SK-N-SH treated with all-trans-retinoic acid at 6 μM for 48 hours (cell line): ENCODE measurements at regions not wholly inside any gene's neighbourhood (a gene's known extent, or its start where the extent isn't known, plus 50 kb on each side); places are given as distances from the start of the nearest gene placed in this dataset.

Source experiments
- CSDC2 ChIP-seq: fragments of 250-450 bp; sonication (Bioruptor Pico); IDR thresholded peaks from 2 replicates; pipeline ENCODE4 v1.5.0; 2020; ENCODE audit warnings: mild to moderate bottlenecking, moderate library complexity
- TCF4 ChIP-seq: fragments of 250-450 bp; sonication (Bioruptor Pico); IDR thresholded peaks from 2 replicates; pipeline ENCODE4 v1.8.0; 2021; ENCODE audit warnings: mild to moderate bottlenecking, moderate library complexity, borderline replicate concordance
- ZFP3 ChIP-seq: fragments of 250-450 bp; sonication (Bioruptor Pico); IDR thresholded peaks from 2 replicates; pipeline ENCODE4 v1.5.0; 2020; ENCODE audit warnings: mild to moderate bottlenecking, moderate library complexity
- TF ChIP-seq, protein P1 (sequence below): fragments of 250-450 bp; sonication (Bioruptor Pico); IDR thresholded peaks from 2 replicates; pipeline ENCODE4 v1.5.1; 2020; ENCODE audit warnings: low read depth, mild to moderate bottlenecking, moderate library complexity

GRCh38 chr15:37774961-37775360 lies 159.5 kb upstream of the TMCO5A start:
- TF ChIP-seq, protein P1, sequence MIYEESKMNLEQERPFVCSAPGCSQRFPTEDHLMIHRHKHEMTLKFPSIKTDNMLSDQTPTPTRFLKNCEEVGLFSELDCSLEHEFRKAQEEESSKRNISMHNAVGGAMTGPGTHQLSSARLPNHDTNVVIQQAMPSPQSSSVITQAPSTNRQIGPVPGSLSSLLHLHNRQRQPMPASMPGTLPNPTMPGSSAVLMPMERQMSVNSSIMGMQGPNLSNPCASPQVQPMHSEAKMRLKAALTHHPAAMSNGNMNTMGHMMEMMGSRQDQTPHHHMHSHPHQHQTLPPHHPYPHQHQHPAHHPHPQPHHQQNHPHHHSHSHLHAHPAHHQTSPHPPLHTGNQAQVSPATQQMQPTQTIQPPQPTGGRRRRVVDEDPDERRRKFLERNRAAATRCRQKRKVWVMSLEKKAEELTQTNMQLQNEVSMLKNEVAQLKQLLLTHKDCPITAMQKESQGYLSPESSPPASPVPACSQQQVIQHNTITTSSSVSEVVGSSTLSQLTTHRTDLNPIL (CRISPR knock-in tag): no peak
- no peak for TF ChIP-seq CSDC2
- no peak for TF ChIP-seq ZFP3 (CRISPR knock-in tag)
- TF ChIP-seq TCF4 (CRISPR knock-in tag): no peak
